GM20000 (cell line): ENCODE measurements at regions not wholly inside any gene's neighbourhood (a gene's known extent, or its start where the extent isn't known, plus 50 kb on each side); places are given as distances from the start of the nearest gene placed in this dataset.

Source experiments
- DNase-seq: peaks from one replicate; pipeline ENCODE4 v3.0.0; 2012; ENCODE audit warnings: low spot score
- CTCF ChIP-seq: IDR thresholded peaks from 2 replicates; pipeline ENCODE4 v1.5.1; 2012; ENCODE audit warnings: mild to moderate bottlenecking, control low read depth; ENCODE audit errors: extremely low read depth, missing control alignments

GRCh38 chr2:191578031-191578430 is 99.9 kb upstream of the NABP1 start:
- TF ChIP-seq CTCF = no peak
- no peak for DNase-seq

GRCh38 chr2:191580581-191580980 is 97.4 kb upstream of the NABP1 start:
- no peak for DNase-seq

GRCh38 chr2:191581003-191581402 is 96.9 kb upstream of the NABP1 start:
- TF ChIP-seq CTCF = no peak
- no peak for DNase-seq

More at GRCh38 chr2:191580581-191580980, 97.4 kb upstream of the NABP1 start:
- TF ChIP-seq CTCF = no peak

- no peak for DNase-seq
- TF ChIP-seq CTCF = no peak
Measured at GRCh38 chr2:191582355-191582754, 95.6 kb upstream of the NABP1 start.

- no peak for DNase-seq
- no peak for TF ChIP-seq CTCF
Measured at GRCh38 chr2:191591025-191591424, 86.9 kb upstream of the NABP1 start.

GRCh38 chr2:191593622-191594385 is 84.1 kb upstream of the NABP1 start:
- TF ChIP-seq CTCF = no peak
- no peak for DNase-seq

GRCh38 chr2:191597186-191597751 is 80.7 kb upstream of the NABP1 start:
- no peak for TF ChIP-seq CTCF
- DNase-seq = no peak
